ENCODE measurements at regions not wholly inside any gene's neighbourhood (a gene's known extent, or its start where the extent isn't known, plus 50 kb on each side); places are given as distances from the start of the nearest gene placed in this dataset.
A peak's percentile ranks its signal among the peaks of the same experiment; 100 is the strongest.

DNA sequence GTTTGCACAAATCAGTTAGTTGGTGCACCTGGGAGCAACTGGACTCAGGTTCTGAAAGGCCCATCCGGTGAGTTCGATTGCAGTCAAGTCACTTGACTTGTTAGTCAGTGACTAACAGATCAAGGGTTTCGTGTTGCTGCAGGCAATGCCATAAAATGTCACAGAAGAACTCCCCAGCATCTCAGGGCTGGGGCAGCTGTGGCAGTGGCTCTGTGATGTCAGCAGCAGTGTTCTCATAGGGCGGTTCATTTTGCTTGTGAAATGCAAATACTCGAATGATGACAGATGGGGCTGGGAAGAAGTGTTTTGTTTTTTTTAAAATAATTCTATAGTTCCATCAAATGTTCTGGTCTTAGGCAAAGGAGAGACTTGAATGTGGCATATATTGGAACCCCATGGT is 287.8 kb downstream of the LMX1A start:
- Histone ChIP-seq H3K27me3 (ENCODE audit: control insufficient read depth, insufficient read depth, low read length) (no peaks in the 10 kb centered on the region), H3K36me3 (ENCODE audit: control insufficient read depth in 2 of 3, insufficient read depth in 3 of 3, low read length in 3 of 3) (no peaks in the 10 kb centered on the region), H3K9ac (ENCODE audit: low read length in 3 of 3) (no peak overlapping the region), H3K27ac (ENCODE audit: low read depth in 2 of 2, low read length in 2 of 2) (no peak overlapping the region), H3K4me3 (ENCODE audit: low read length in 3 of 3) (no peak overlapping the region), H3K4me1 (ENCODE audit: control insufficient read depth in 2 of 3, insufficient read depth in 2 of 3, low read depth in 1 of 3, low read length in 3 of 3) (no peaks in the 10 kb centered on the region), H3K9me3 (ENCODE audit: control insufficient read depth in 2 of 3, insufficient read depth in 1 of 3, low read length in 3 of 3) (no peaks in the 10 kb centered on the region)
- TF ChIP-seq, protein P1, sequence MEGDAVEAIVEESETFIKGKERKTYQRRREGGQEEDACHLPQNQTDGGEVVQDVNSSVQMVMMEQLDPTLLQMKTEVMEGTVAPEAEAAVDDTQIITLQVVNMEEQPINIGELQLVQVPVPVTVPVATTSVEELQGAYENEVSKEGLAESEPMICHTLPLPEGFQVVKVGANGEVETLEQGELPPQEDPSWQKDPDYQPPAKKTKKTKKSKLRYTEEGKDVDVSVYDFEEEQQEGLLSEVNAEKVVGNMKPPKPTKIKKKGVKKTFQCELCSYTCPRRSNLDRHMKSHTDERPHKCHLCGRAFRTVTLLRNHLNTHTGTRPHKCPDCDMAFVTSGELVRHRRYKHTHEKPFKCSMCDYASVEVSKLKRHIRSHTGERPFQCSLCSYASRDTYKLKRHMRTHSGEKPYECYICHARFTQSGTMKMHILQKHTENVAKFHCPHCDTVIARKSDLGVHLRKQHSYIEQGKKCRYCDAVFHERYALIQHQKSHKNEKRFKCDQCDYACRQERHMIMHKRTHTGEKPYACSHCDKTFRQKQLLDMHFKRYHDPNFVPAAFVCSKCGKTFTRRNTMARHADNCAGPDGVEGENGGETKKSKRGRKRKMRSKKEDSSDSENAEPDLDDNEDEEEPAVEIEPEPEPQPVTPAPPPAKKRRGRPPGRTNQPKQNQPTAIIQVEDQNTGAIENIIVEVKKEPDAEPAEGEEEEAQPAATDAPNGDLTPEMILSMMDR (IDR thresholded peaks at IDR 0.05; ENCODE audit: borderline replicate concordance, extremely low read depth, insufficient read depth): no peak
- intact Hi-C loops (cut with DNase I): no loop called here
- DNase-seq: no peak
- FAIRE-seq: no peak

DNA sequence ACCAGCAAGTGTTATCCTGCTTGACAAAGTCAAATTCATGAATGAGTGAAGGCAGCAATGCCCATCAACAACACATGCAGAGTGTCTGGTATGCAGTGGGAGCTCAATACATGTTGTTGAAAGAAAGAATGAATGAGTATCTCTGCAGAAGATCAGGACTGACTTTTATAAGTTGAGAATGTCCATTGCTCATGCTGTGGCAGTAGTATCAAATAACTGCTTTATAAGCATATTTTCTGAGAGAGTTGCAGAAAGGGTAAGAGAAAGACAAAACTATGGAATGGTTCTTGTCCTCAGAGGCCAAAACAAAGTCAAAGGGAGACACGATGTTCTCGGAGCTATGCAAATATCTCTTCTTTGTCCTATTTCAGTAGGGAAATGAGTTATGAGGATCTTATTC is 288.7 kb downstream of the LMX1A start:
- Histone ChIP-seq H3K9me3 (ENCODE audit: control insufficient read depth in 2 of 3, insufficient read depth in 1 of 3, low read length in 3 of 3) (no peaks in the 10 kb centered on the region), H3K36me3 (ENCODE audit: control insufficient read depth in 2 of 3, insufficient read depth in 3 of 3, low read length in 3 of 3) (no peaks in the 10 kb centered on the region), H3K4me1 (ENCODE audit: control insufficient read depth in 2 of 3, insufficient read depth in 2 of 3, low read depth in 1 of 3, low read length in 3 of 3) (no peaks in the 10 kb centered on the region), H3K27me3 (ENCODE audit: control insufficient read depth, insufficient read depth, low read length) (no peaks in the 10 kb centered on the region), H3K9ac (ENCODE audit: low read length in 3 of 3) (no peak overlapping the region), H3K4me3 (ENCODE audit: low read length in 3 of 3) (no peak overlapping the region), H3K27ac (ENCODE audit: low read depth in 2 of 2, low read length in 2 of 2) (no peak overlapping the region)
- intact Hi-C loops (cut with DNase I): no loop called here
- FAIRE-seq (no peak), DNase-seq (no peak)
- TF ChIP-seq, protein P1 (IDR thresholded peaks at IDR 0.05; ENCODE audit: borderline replicate concordance, extremely low read depth, insufficient read depth): no peak

DNA sequence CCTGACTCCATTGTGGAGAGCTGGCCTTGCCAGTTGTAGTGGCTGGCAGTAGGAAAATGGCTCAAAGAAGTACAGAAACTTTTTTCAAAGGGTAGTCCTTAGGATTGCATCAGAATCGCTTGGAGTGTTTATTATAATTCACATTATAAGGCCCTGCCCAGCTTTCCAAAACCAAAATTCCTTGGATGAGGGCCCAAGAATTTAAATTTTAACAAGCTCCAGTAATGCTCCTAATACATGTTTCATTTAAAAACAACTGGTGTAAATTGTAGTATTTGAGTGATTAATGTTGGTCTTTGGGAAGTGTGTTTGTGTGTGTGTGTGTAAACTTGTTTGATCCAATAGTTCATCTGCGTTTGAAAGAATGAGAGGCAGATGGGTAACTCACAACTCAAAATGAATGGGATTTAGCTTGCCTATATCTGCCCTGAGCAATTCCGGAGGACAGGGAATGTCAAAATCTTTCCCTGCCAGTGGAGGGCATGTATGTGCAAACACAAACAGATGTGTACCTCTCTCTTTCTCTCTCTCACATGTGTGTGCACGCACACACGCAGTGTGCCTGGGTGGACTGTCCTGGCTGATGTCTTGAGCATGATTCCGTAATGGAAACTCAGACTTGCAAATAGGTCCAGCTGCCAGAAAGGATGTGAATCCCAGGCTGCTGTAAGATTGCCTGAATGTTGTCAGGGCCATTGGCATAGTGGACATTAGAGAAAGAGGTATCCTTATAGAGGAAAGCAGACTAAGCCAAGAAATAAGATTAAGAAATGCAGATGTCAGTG is 293.1 kb downstream of the LMX1A start:
- Histone ChIP-seq H3K9ac (ENCODE audit: low read length in 3 of 3) (no peak overlapping the region), H3K27me3 (ENCODE audit: control insufficient read depth, insufficient read depth, low read length) (no peaks in the 10 kb centered on the region), H3K4me1 (ENCODE audit: control insufficient read depth in 2 of 3, insufficient read depth in 2 of 3, low read depth in 1 of 3, low read length in 3 of 3) (no peaks in the 10 kb centered on the region), H3K36me3 (ENCODE audit: control insufficient read depth in 2 of 3, insufficient read depth in 3 of 3, low read length in 3 of 3) (no peaks in the 10 kb centered on the region), H3K27ac (ENCODE audit: low read depth in 2 of 2, low read length in 2 of 2) (no peak overlapping the region), H3K9me3 (ENCODE audit: control insufficient read depth in 2 of 3, insufficient read depth in 1 of 3, low read length in 3 of 3) (no peaks in the 10 kb centered on the region), H3K4me3 (ENCODE audit: low read length in 3 of 3) (no peak overlapping the region)
- FAIRE-seq (no peak), DNase-seq (peak in 1 of 5 donors; percentile 51)
- intact Hi-C loops (cut with DNase I): no loop called here
- TF ChIP-seq, protein P1 (IDR thresholded peaks at IDR 0.05; ENCODE audit: borderline replicate concordance, extremely low read depth, insufficient read depth): no peak
